Activated CD8-positive, alpha-beta T cell treated with anti-CD3 and anti-CD28 coated beads for 36 hours (primary cell): ENCODE measurements at regions not wholly inside any gene's neighbourhood (a gene's known extent, or its start where the extent isn't known, plus 50 kb on each side); places are given as distances from the start of the nearest gene placed in this dataset.
"Not testable (repeated sequence)": the region's sequence is repeated elsewhere in the genome, so short reads cannot be mapped to it uniquely, and the experiment has no call there.

Source experiments
- ATAC-seq: fragments of 200-7000 bp; cut with Tn5 transposase; one replicate; pipeline ENCODE4 v1.10.0; 2021; ENCODE audit warnings: mild to moderate bottlenecking, moderate library complexity
- CTCF ChIA-PET: fragments of 350-600 bp; sonication (Branson Sonifier 250); formaldehyde crosslinking; loops from one replicate; lab custom pipeline; 2021; ENCODE audit warnings: antibody characterized with exemption; lab: Charles Lee
- POLR2A ChIA-PET: fragments of 350-600 bp; sonication (Branson Sonifier 250); formaldehyde crosslinking; loops from one replicate; lab custom pipeline; 2021; ENCODE audit warnings: antibody characterized with exemption; lab: Charles Lee
- DNase-seq: peaks from one replicate; pipeline ENCODE4 v3.0.0-alpha.2; 2020
- H3K27ac Mint-ChIP-seq: one replicate; pipeline ENCODE4 v1.8.0; 2021; ENCODE audit warnings: mild to moderate bottlenecking, mixed read lengths
- H3K27me3 Mint-ChIP-seq: one replicate; pipeline ENCODE4 v1.8.0; 2021; ENCODE audit warnings: mixed read lengths
- H3K36me3 Mint-ChIP-seq: one replicate; pipeline ENCODE4 v1.8.0; 2021; ENCODE audit warnings: low read depth, mixed read lengths
- H3K4me1 Mint-ChIP-seq: one replicate; pipeline ENCODE4 v1.8.0; 2021; ENCODE audit warnings: low read depth, mixed read lengths
- H3K4me3 Mint-ChIP-seq: one replicate; pipeline ENCODE4 v1.8.0; 2021; ENCODE audit warnings: mild to moderate bottlenecking, moderate library complexity, mixed read lengths
- H3K9me3 Mint-ChIP-seq: one replicate; pipeline ENCODE4 v1.8.0; 2021; ENCODE audit warnings: mixed read lengths
- intact Hi-C: fragments of 100-400 bp; cut with micrococcal nuclease; formaldehyde crosslinking; loops from one replicate; pipeline ENCODE4 v1.10.0; 2022
- TF ChIP-seq, protein P1 (sequence below): fragments of 200-600 bp; IDR thresholded peaks from one replicate; pipeline ENCODE4 v1.8.0; 2022; ENCODE audit warnings: antibody characterized with exemption, mild to moderate bottlenecking

DNA sequence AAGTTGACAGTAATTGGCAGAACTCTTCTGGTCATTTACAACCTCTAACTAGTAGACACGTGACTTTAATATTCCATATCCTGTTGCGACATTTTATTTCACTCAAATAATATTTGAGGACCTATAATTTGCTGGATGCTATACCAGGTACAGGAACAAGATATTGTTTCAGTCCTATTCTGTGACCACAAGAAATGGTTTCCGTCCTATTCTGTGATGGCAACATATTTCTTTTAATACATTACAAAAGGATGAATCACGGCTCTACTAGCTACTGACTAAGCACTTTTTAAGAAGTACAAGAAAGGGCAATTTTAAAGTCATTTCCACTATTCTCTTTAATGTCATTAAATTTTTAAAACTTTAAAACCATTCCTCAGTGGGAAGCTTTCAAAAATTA, 400.2 kb downstream of the CNTN3 start:
- peaks cover 8% of the 10 kb centered on the region for H3K9me3 Mint-ChIP-seq
- H3K27ac Mint-ChIP-seq: no peak overlapping the region
- no peaks in the 10 kb centered on the region for H3K4me1 Mint-ChIP-seq
- no peaks in the 10 kb centered on the region for H3K36me3 Mint-ChIP-seq
- no peak overlapping the region for H3K4me3 Mint-ChIP-seq
- H3K27me3 Mint-ChIP-seq: no peaks in the 10 kb centered on the region
- TF ChIP-seq, protein P1, sequence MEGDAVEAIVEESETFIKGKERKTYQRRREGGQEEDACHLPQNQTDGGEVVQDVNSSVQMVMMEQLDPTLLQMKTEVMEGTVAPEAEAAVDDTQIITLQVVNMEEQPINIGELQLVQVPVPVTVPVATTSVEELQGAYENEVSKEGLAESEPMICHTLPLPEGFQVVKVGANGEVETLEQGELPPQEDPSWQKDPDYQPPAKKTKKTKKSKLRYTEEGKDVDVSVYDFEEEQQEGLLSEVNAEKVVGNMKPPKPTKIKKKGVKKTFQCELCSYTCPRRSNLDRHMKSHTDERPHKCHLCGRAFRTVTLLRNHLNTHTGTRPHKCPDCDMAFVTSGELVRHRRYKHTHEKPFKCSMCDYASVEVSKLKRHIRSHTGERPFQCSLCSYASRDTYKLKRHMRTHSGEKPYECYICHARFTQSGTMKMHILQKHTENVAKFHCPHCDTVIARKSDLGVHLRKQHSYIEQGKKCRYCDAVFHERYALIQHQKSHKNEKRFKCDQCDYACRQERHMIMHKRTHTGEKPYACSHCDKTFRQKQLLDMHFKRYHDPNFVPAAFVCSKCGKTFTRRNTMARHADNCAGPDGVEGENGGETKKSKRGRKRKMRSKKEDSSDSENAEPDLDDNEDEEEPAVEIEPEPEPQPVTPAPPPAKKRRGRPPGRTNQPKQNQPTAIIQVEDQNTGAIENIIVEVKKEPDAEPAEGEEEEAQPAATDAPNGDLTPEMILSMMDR: no peak
- intact Hi-C loops: no loop called here
- POLR2A ChIA-PET: no interaction called here
- CTCF ChIA-PET: no interaction called here
- DNase-seq (no peak), ATAC-seq (no peak)

DNA sequence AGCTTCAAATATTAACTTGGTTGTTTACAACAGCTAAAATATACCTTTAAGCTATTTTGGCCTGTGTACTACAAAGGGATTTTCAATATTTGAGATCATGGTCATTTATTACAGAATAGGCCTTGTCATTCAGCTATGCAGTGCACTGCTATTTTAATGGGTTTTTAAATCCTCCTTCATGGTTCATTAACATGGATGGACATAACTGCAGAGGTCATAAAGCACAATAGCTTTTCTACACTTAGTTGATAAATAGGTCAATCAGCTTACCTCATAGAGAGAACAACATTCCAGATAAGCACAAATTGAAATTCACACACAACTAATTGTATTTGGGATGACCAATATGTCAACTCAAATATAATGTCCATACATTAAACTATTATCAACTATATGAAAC, 403.7 kb downstream of the CNTN3 start:
- DNase-seq (no peak), ATAC-seq (no peak)
- Mint-ChIP-seq H3K36me3 (no peaks in the 10 kb centered on the region), H3K4me3 (no peak overlapping the region), H3K27me3 (no peaks in the 10 kb centered on the region), H3K9me3 (peaks cover 8% of the 10 kb centered on the region), H3K4me1 (no peaks in the 10 kb centered on the region), H3K27ac (no peak overlapping the region)
- ChIA-PET CTCF (no interaction called here), POLR2A (no interaction called here)
- intact Hi-C loops: no loop called here
- TF ChIP-seq, protein P1: no peak

DNA sequence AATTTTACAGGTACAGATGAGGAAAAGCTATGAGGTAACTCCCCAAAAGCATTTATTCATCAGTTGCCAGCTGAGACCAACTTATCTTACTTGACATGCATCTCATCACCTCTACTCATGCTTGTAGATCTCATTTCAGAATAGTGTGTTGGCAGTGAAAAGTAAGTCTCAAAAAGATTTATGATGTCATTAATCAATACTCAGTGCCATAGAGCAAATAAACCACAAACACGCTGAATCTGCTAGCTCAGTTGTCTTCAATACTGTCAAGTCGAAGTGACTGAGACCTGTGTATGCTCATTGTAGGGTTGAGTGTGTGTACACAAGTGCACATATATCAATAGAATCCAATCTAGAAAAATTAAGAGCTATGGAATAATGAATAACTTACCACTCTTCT, 413.5 kb downstream of the CNTN3 start:
- no peaks in the 10 kb centered on the region for H3K27me3 Mint-ChIP-seq
- H3K27ac Mint-ChIP-seq: no peak overlapping the region
- peaks cover 8% of the 10 kb centered on the region for H3K9me3 Mint-ChIP-seq
- intact Hi-C loops: no loop called here
- no peaks in the 10 kb centered on the region for H3K36me3 Mint-ChIP-seq
- TF ChIP-seq, protein P1: no peak
- ATAC-seq: no peak
- H3K4me1 Mint-ChIP-seq: no peaks in the 10 kb centered on the region
- CTCF ChIA-PET: no interaction called here
- no peak overlapping the region for H3K4me3 Mint-ChIP-seq
- no peak for DNase-seq
- POLR2A ChIA-PET: no interaction called here

DNA sequence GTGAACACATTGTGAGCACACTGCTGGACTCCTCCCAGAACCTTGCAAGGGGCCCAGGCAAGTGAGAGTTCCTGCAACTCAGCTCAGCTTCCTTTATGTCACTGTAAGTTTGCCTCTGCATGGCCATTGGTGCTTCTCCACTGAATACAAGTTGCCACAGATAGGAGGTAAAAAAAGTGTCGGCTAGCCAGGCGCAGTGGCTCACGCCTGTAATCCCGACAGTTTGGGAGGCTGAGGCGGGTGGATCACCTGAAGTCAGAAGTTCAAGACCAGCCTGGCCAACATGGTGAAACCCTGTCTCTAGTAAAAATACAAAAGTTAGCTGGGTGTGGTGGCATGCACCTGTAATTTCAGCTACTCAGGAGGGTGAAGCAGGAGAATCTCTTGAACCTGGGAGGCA, 435.8 kb downstream of the CNTN3 start:
- peaks cover 20% of the 10 kb centered on the region for H3K9me3 Mint-ChIP-seq
- CTCF ChIA-PET, H3K36me3 Mint-ChIP-seq, POLR2A ChIA-PET, ATAC-seq, H3K4me3 Mint-ChIP-seq, H3K27ac Mint-ChIP-seq, H3K4me1 Mint-ChIP-seq, DNase-seq, H3K27me3 Mint-ChIP-seq, intact Hi-C loops: not testable (repeated sequence)

DNA sequence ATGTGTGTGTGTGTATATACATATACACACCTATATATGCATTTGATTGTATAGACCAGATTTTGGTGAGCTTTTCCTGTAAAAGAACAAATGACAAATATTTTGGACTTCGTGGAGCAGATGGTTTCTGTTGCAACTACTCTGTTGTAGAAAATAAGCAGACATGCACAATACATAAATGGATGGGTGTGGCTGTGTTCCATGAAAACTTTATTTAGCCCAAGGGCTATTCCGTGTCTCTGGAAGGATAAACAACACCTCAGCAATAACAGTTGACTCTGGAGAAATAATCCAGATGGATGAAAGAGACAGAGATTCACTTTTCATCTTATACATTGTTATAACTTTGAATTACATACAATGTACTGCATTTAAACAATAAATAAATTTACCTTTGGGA, 441.4 kb downstream of the CNTN3 start:
- H3K9me3 Mint-ChIP-seq: peaks cover 10% of the 10 kb centered on the region
- H3K4me3 Mint-ChIP-seq: no peak overlapping the region
- DNase-seq (no peak), ATAC-seq (no peak)
- CTCF ChIA-PET: no interaction called here
- H3K27me3 Mint-ChIP-seq: no peaks in the 10 kb centered on the region
- intact Hi-C loops: no loop called here
- POLR2A ChIA-PET: no interaction called here
- H3K27ac Mint-ChIP-seq: no peak overlapping the region
- H3K4me1 Mint-ChIP-seq: no peaks in the 10 kb centered on the region
- TF ChIP-seq, protein P1: no peak
- no peaks in the 10 kb centered on the region for H3K36me3 Mint-ChIP-seq

DNA sequence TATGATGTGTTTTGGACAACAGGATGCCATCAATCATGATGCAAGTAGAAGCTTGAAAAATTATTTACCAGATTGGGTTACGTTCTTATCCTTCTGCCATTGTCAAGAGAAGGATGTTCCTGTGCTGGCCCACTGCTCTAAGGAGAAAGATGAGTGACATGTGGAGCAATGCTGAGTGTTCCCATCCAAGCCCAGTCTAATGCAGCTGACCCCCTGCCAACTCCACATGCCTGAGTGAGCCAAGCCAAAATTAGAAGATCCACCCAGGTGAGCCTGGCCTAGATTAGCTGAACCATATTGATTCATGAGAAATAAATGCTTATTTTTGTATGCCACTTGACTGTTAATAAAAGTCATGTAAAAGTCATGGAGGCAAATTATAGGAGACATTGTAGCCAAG, 446.5 kb downstream of the CNTN3 start:
- TF ChIP-seq, protein P1: no peak
- no peaks in the 10 kb centered on the region for H3K4me1 Mint-ChIP-seq
- no peaks in the 10 kb centered on the region for H3K36me3 Mint-ChIP-seq
- ATAC-seq (no peak), DNase-seq (no peak)
- peaks cover 5% of the 10 kb centered on the region for H3K9me3 Mint-ChIP-seq
- no peak overlapping the region for H3K4me3 Mint-ChIP-seq
- H3K27me3 Mint-ChIP-seq: no peaks in the 10 kb centered on the region
- CTCF ChIA-PET: no interaction called here
- intact Hi-C loops: no loop called here
- H3K27ac Mint-ChIP-seq: no peak overlapping the region
- POLR2A ChIA-PET: no interaction called here
